ENCODE measurements at regions not wholly inside any gene's neighbourhood (a gene's known extent, or its start where the extent isn't known, plus 50 kb on each side); places are given as distances from the start of the nearest gene placed in this dataset.
"Not testable (repeated sequence)": the region's sequence is repeated elsewhere in the genome, so short reads cannot be mapped to it uniquely, and the experiment has no call there.

- no peak for DNase-seq (ENCODE audit: low spot score)
These were observed 980.6 kb downstream of the SLC6A15 start for GRCh38 chr12:83932011-83932410.

- no peak for DNase-seq (ENCODE audit: low spot score)
These were observed 981.1 kb downstream of the SLC6A15 start for GRCh38 chr12:83931451-83931850.

GRCh38 chr12:83929792-83930191, 982.8 kb downstream of the SLC6A15 start:
- not testable (repeated sequence) for DNase-seq (ENCODE audit: low spot score)

- no peak for DNase-seq (ENCODE audit: low spot score)
These were observed 991.6 kb downstream of the SLC6A15 start for GRCh38 chr12:83920821-83921547.

GRCh38 chr12:83919081-83919480, 993.5 kb downstream of the SLC6A15 start:
- no peak for DNase-seq (ENCODE audit: low spot score)

GRCh38 chr12:83904175-83904574, 1008.4 kb downstream of the SLC6A15 start:
- DNase-seq (ENCODE audit: low spot score) = no peak

GRCh38 chr12:83896416-83896815, 1016.2 kb downstream of the SLC6A15 start:
- DNase-seq (ENCODE audit: low spot score) = no peak

- DNase-seq (ENCODE audit: low spot score) = peak; percentile 2
These were observed 1019.5 kb downstream of the SLC6A15 start for GRCh38 chr12:83893101-83893500.

GRCh38 chr12:83889745-83890144, 1022.9 kb downstream of the SLC6A15 start:
- no peak for DNase-seq (ENCODE audit: low spot score)

- no peak for DNase-seq (ENCODE audit: low spot score)
These were observed 1026.1 kb downstream of the SLC6A15 start for GRCh38 chr12:83886479-83886878.

- DNase-seq (ENCODE audit: low spot score) = not testable (repeated sequence)
These were observed 1041.5 kb downstream of the SLC6A15 start for GRCh38 chr12:83870921-83871599.

- no peak for DNase-seq (ENCODE audit: low spot score)
These were observed 1046.1 kb downstream of the SLC6A15 start for GRCh38 chr12:83866477-83866876.

- no peak for DNase-seq (ENCODE audit: low spot score)
These were observed 1047.2 kb downstream of the SLC6A15 start for GRCh38 chr12:83865431-83865830.

- DNase-seq (ENCODE audit: low spot score) = no peak
These were observed 1048.5 kb downstream of the SLC6A15 start for GRCh38 chr12:83864054-83864453.

- no peak for DNase-seq (ENCODE audit: low spot score)
These were observed 1053.6 kb downstream of the SLC6A15 start for GRCh38 chr12:83859021-83859420.

GRCh38 chr12:83856803-83857202, 1055.8 kb downstream of the SLC6A15 start:
- no peak for DNase-seq (ENCODE audit: low spot score)

- no peak for DNase-seq (ENCODE audit: low spot score)
These were observed 1062.1 kb downstream of the SLC6A15 start for GRCh38 chr12:83850531-83850930.

GRCh38 chr12:83848702-83849101, 1063.9 kb downstream of the SLC6A15 start:
- DNase-seq (ENCODE audit: low spot score) = no peak

GRCh38 chr12:83843541-83843940, 1069.1 kb downstream of the SLC6A15 start:
- DNase-seq (ENCODE audit: low spot score) = no peak

- peak; percentile 5 for DNase-seq (ENCODE audit: low spot score)
These were observed 1071.0 kb downstream of the SLC6A15 start for GRCh38 chr12:83841620-83842019.

GRCh38 chr12:83827860-83828259, 1084.7 kb downstream of the SLC6A15 start:
- DNase-seq (ENCODE audit: low spot score) = no peak

- no peak for DNase-seq (ENCODE audit: low spot score)
These were observed 1085.4 kb downstream of the SLC6A15 start for GRCh38 chr12:83827193-83827592.

GRCh38 chr12:83826112-83826511, 1086.5 kb downstream of the SLC6A15 start:
- peak; percentile 48 for DNase-seq (ENCODE audit: low spot score)
